HEK293 (cell line): ENCODE measurements at regions not wholly inside any gene's neighbourhood (a gene's known extent, or its start where the extent isn't known, plus 50 kb on each side); places are given as distances from the start of the nearest gene placed in this dataset.

ENCODE experiments used
- BCL11A ChIP-seq: fragments of 450-650 bp; formaldehyde crosslinking; IDR thresholded peaks from 2 replicates; pipeline ENCODE4 v1.5.1; 2016; ENCODE audit warnings: low read depth, missing biosample characterization, missing genetic modification characterization
- WT1 ChIP-seq: fragments of 450-650 bp; formaldehyde crosslinking; IDR thresholded peaks from 2 replicates; pipeline ENCODE4 v1.5.1; 2016; ENCODE audit warnings: missing biosample characterization, missing genetic modification characterization
- YY1 ChIP-seq: fragments of 450-650 bp; formaldehyde crosslinking; IDR thresholded peaks from 2 replicates; pipeline ENCODE4 v1.5.1; 2018; ENCODE audit warnings: missing biosample characterization, missing genetic modification characterization
- YY2 ChIP-seq: fragments of 450-650 bp; formaldehyde crosslinking; IDR thresholded peaks from 2 replicates; pipeline ENCODE4 v1.5.1; 2016; ENCODE audit warnings: missing biosample characterization, missing genetic modification characterization
- ZBTB7A ChIP-seq: fragments of 450-650 bp; formaldehyde crosslinking; IDR thresholded peaks from 2 replicates; pipeline ENCODE4 v1.5.1; 2016; ENCODE audit warnings: low read depth, missing biosample characterization, missing genetic modification characterization
- ZNF133 ChIP-seq: fragments of 450-650 bp; formaldehyde crosslinking; IDR thresholded peaks from 2 replicates; pipeline ENCODE4 v1.5.1; 2016; ENCODE audit warnings: missing biosample characterization, missing genetic modification characterization
- ZNF2 ChIP-seq: fragments of 450-650 bp; formaldehyde crosslinking; IDR thresholded peaks from 2 replicates; pipeline ENCODE4 v1.5.1; 2016; ENCODE audit warnings: missing biosample characterization, missing genetic modification characterization
- ZNF274 ChIP-seq, 2 experiments: fragments of 200-500 bp in 1 of 2; fragments of 450-650 bp in 1 of 2; sonication (Bioruptor generic) in 1 of 2; formaldehyde crosslinking in 1 of 2; IDR thresholded peaks; 2 replicates each; pipeline versions ENCODE4 v1.5.1 to v1.6.1; 2014 to 2016; ENCODE audit warnings: borderline replicate concordance in 1 of 2, inconsistent platforms in 1 of 2, low read length in 1 of 2, missing biosample characterization in 1 of 2, missing genetic modification characterization in 1 of 2
- ZNF350 ChIP-seq: fragments of 450-650 bp; formaldehyde crosslinking; IDR thresholded peaks from 2 replicates; pipeline ENCODE4 v1.5.0; 2017; ENCODE audit warnings: missing biosample characterization, mild to moderate bottlenecking, missing genetic modification characterization
- ZNF404 ChIP-seq: fragments of 450-650 bp; formaldehyde crosslinking; IDR thresholded peaks from 2 replicates; pipeline ENCODE4 v1.5.1; 2017; ENCODE audit warnings: missing biosample characterization, missing genetic modification characterization
- ZNF558 ChIP-seq: fragments of 450-650 bp; formaldehyde crosslinking; IDR thresholded peaks from 2 replicates; pipeline ENCODE4 v1.5.1; 2016; ENCODE audit warnings: missing biosample characterization, missing genetic modification characterization
- ZNF621 ChIP-seq: fragments of 450-650 bp; formaldehyde crosslinking; IDR thresholded peaks from 2 replicates; pipeline ENCODE4 v1.5.1; 2017; ENCODE audit warnings: missing biosample characterization, missing genetic modification characterization
- TF ChIP-seq, protein P1 (sequence below): fragments of 450-650 bp; formaldehyde crosslinking; IDR thresholded peaks from 2 replicates; pipeline ENCODE4 v1.5.1; 2016; ENCODE audit warnings: missing biosample characterization, missing genetic modification characterization
- TF ChIP-seq, protein P2 (sequence below): fragments of 450-650 bp; formaldehyde crosslinking; IDR thresholded peaks from 2 replicates; pipeline ENCODE4 v1.5.1; 2016; ENCODE audit warnings: missing biosample characterization, missing genetic modification characterization

- TF ChIP-seq BCL11A = no peak
- no peak for TF ChIP-seq ZNF133 (tag by site-specific recombination)
- no peak for TF ChIP-seq ZBTB7A (tag by site-specific recombination)
- no peak for TF ChIP-seq ZNF558 (tag by site-specific recombination)
- no peak for TF ChIP-seq WT1 (tag by site-specific recombination)
- no peak for TF ChIP-seq ZNF621 (tag by site-specific recombination)
- no peak for TF ChIP-seq YY2 (tag by site-specific recombination)
- TF ChIP-seq, protein P1, sequence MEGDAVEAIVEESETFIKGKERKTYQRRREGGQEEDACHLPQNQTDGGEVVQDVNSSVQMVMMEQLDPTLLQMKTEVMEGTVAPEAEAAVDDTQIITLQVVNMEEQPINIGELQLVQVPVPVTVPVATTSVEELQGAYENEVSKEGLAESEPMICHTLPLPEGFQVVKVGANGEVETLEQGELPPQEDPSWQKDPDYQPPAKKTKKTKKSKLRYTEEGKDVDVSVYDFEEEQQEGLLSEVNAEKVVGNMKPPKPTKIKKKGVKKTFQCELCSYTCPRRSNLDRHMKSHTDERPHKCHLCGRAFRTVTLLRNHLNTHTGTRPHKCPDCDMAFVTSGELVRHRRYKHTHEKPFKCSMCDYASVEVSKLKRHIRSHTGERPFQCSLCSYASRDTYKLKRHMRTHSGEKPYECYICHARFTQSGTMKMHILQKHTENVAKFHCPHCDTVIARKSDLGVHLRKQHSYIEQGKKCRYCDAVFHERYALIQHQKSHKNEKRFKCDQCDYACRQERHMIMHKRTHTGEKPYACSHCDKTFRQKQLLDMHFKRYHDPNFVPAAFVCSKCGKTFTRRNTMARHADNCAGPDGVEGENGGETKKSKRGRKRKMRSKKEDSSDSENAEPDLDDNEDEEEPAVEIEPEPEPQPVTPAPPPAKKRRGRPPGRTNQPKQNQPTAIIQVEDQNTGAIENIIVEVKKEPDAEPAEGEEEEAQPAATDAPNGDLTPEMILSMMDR (tag by site-specific recombination) = no peak
- no peak for TF ChIP-seq ZNF274 (IDR thresholded peaks at IDR 0.05; ENCODE audit: low read length)
- TF ChIP-seq ZNF274 (tag by site-specific recombination; IDR thresholded peaks at IDR 0.05; ENCODE audit: borderline replicate concordance) = no peak
- no peak for TF ChIP-seq ZNF2
- TF ChIP-seq YY1 (tag by site-specific recombination) = no peak
- TF ChIP-seq, protein P2, sequence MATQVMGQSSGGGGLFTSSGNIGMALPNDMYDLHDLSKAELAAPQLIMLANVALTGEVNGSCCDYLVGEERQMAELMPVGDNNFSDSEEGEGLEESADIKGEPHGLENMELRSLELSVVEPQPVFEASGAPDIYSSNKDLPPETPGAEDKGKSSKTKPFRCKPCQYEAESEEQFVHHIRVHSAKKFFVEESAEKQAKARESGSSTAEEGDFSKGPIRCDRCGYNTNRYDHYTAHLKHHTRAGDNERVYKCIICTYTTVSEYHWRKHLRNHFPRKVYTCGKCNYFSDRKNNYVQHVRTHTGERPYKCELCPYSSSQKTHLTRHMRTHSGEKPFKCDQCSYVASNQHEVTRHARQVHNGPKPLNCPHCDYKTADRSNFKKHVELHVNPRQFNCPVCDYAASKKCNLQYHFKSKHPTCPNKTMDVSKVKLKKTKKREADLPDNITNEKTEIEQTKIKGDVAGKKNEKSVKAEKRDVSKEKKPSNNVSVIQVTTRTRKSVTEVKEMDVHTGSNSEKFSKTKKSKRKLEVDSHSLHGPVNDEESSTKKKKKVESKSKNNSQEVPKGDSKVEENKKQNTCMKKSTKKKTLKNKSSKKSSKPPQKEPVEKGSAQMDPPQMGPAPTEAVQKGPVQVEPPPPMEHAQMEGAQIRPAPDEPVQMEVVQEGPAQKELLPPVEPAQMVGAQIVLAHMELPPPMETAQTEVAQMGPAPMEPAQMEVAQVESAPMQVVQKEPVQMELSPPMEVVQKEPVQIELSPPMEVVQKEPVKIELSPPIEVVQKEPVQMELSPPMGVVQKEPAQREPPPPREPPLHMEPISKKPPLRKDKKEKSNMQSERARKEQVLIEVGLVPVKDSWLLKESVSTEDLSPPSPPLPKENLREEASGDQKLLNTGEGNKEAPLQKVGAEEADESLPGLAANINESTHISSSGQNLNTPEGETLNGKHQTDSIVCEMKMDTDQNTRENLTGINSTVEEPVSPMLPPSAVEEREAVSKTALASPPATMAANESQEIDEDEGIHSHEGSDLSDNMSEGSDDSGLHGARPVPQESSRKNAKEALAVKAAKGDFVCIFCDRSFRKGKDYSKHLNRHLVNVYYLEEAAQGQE (tag by site-specific recombination) = no peak
- TF ChIP-seq ZNF350 = no peak
- no peak for TF ChIP-seq ZNF404
These were observed 370.2 kb downstream of the ARL4A start for GRCh38 chr7:13057462-13058200.
